ENCODE measurements at regions not wholly inside any gene's neighbourhood (a gene's known extent, or its start where the extent isn't known, plus 50 kb on each side); places are given as distances from the start of the nearest gene placed in this dataset.

- no peak for TF ChIP-seq CTCF (IDR thresholded peaks at IDR 0.05)
- no peak for TF ChIP-seq EZH2 (IDR thresholded peaks at IDR 0.05)
Observed at GRCh38 chr12:97854477-97854876, 391.9 kb downstream of the RMST start.
